GM23338 (cell line): ENCODE measurements at regions not wholly inside any gene's neighbourhood (a gene's known extent, or its start where the extent isn't known, plus 50 kb on each side); places are given as distances from the start of the nearest gene placed in this dataset.

Experiments
- ATAC-seq: fragments of 200-7000 bp; cut with Tn5 transposase; 3 replicates; pipeline ENCODE4 v1.9.1; 2020
- DNase-seq: peaks from one replicate; pipeline ENCODE4 v3.0.0-alpha.2; 2015; ENCODE audit warnings: low spot score
- H2AFZ ChIP-seq: fragments of 200-600 bp; sonication (generic); 2 replicates; pipeline ENCODE4 v1.8.0; 2016; ENCODE audit warnings: antibody characterized with exemption, mild to moderate bottlenecking, moderate library complexity
- H3F3A ChIP-seq: fragments of 200-600 bp; sonication (generic); replicated peaks from 2 replicates; pipeline ENCODE4 v1.8.0; 2017; ENCODE audit warnings: antibody characterized with exemption, mixed run types, low read depth
- H3K27ac ChIP-seq: fragments of 200-600 bp; sonication (generic); 2 replicates; pipeline ENCODE4 v1.6.1; 2016; ENCODE audit warnings: low read depth
- H3K27me3 ChIP-seq: fragments of 200-600 bp; sonication (generic); 2 replicates; pipeline ENCODE4 v1.8.0; 2016; ENCODE audit warnings: mild to moderate bottlenecking, mixed run types, moderate library complexity; ENCODE audit not compliant: insufficient read depth
- H3K36me3 ChIP-seq: fragments of 200-600 bp; sonication (generic); 2 replicates; pipeline ENCODE4 v1.8.0; 2016; ENCODE audit warnings: mild to moderate bottlenecking; ENCODE audit not compliant: insufficient read depth
- H3K4me1 ChIP-seq: fragments of 200-600 bp; sonication (generic); 2 replicates; pipeline ENCODE4 v1.8.0; 2016; ENCODE audit warnings: mild to moderate bottlenecking, moderate library complexity; ENCODE audit not compliant: insufficient read depth
- H3K4me2 ChIP-seq: fragments of 200-600 bp; sonication (generic); 2 replicates; pipeline ENCODE4 v1.7.1; 2017; ENCODE audit warnings: mixed run types
- H3K4me3 ChIP-seq: fragments of 200-600 bp; sonication (generic); 2 replicates; pipeline ENCODE4 v1.6.1; 2016; ENCODE audit warnings: mixed run types
- H3K79me2 ChIP-seq: fragments of 200-600 bp; sonication (generic); replicated peaks from 2 replicates; pipeline ENCODE4 v1.8.0; 2017; ENCODE audit warnings: mild to moderate bottlenecking; ENCODE audit not compliant: insufficient read depth
- H3K9me2 ChIP-seq: fragments of 200-600 bp; sonication (generic); 2 replicates; pipeline ENCODE4 v1.8.0; 2017; ENCODE audit not compliant: insufficient read depth
- H4K20me1 ChIP-seq: fragments of 200-600 bp; sonication (generic); replicated peaks from 2 replicates; pipeline ENCODE4 v1.8.0; 2017; ENCODE audit warnings: mild to moderate bottlenecking; ENCODE audit not compliant: insufficient read depth
- H3K27ac Mint-ChIP-seq: 2 replicates; pipeline ENCODE4 v1.8.0; 2020; ENCODE audit warnings: inconsistent platforms, mild to moderate bottlenecking, moderate library complexity, mixed read lengths
- H3K27me3 Mint-ChIP-seq: 3 replicates; pipeline ENCODE4 v1.8.0; 2022; ENCODE audit warnings: low read depth, mild to moderate bottlenecking, moderate library complexity, mixed read lengths, inconsistent platforms; ENCODE audit not compliant: insufficient read depth, poor library complexity
- H3K36me3 Mint-ChIP-seq: 3 replicates; pipeline ENCODE4 v1.8.0; 2021; ENCODE audit warnings: low read depth, mild to moderate bottlenecking, inconsistent platforms, moderate library complexity, mixed read lengths
- H3K4me1 Mint-ChIP-seq: 3 replicates; pipeline ENCODE4 v1.8.0; 2020; ENCODE audit warnings: mild to moderate bottlenecking, inconsistent platforms, mixed read lengths
- H3K4me3 Mint-ChIP-seq: 3 replicates; pipeline ENCODE4 v1.8.0; 2021; ENCODE audit warnings: moderate library complexity, mild to moderate bottlenecking, inconsistent platforms, mixed read lengths
- H3K9me3 Mint-ChIP-seq: 3 replicates; pipeline ENCODE4 v1.8.0; 2020; ENCODE audit warnings: moderate library complexity, mild to moderate bottlenecking, inconsistent platforms, mixed read lengths
- CREB1 ChIP-seq: fragments of 250-450 bp; sonication (Bioruptor Pico); IDR thresholded peaks from 2 replicates; pipeline ENCODE4 v1.5.0; 2020; ENCODE audit warnings: low read depth, mild to moderate bottlenecking, moderate library complexity
- CTCF ChIP-seq, 2 experiments: fragments of 200-600 bp in 1 of 2; sonication (generic) in 1 of 2; conservative IDR thresholded peaks; 2 replicates each; pipeline versions ENCODE4 v1.5.1 to v1.6.1; 2016 to 2017; ENCODE audit warnings: antibody characterized with exemption in 2 of 2, low read depth in 2 of 2, mild to moderate bottlenecking in 2 of 2, moderate library complexity in 1 of 2
- EZH2 ChIP-seq: fragments of 200-600 bp; sonication (generic); IDR thresholded peaks from one replicate; pipeline ENCODE4 v1.8.0; 2017; ENCODE audit warnings: antibody characterized with exemption, mild to moderate bottlenecking, low read depth; ENCODE audit not compliant: unreplicated experiment
- EZH2phosphoT487 ChIP-seq: fragments of 200-600 bp; sonication (generic); IDR thresholded peaks from one replicate; pipeline ENCODE4 v1.8.1; 2018; ENCODE audit warnings: antibody characterized with exemption; ENCODE audit not compliant: unreplicated experiment
- JUNB ChIP-seq: IDR thresholded peaks from one replicate; pipeline ENCODE4 v1.6.1; 2016; ENCODE audit warnings: antibody characterized with exemption; ENCODE audit not compliant: unreplicated experiment
- NANOG ChIP-seq: IDR thresholded peaks from 2 replicates; pipeline ENCODE4 v1.6.1; 2016; ENCODE audit warnings: antibody characterized with exemption, borderline replicate concordance
- POLR2AphosphoS5 ChIP-seq: IDR thresholded peaks from 2 replicates; pipeline ENCODE4 v1.6.1; 2016; ENCODE audit warnings: antibody characterized with exemption, low read depth
- STAT1 ChIP-seq: IDR thresholded peaks from one replicate; pipeline ENCODE4 v1.6.1; 2016; ENCODE audit warnings: antibody characterized with exemption; ENCODE audit not compliant: unreplicated experiment
- ZNF114 ChIP-seq: fragments of 250-450 bp; sonication (Bioruptor Pico); IDR thresholded peaks from 2 replicates; pipeline ENCODE4 v1.5.0; 2020; ENCODE audit warnings: mild to moderate bottlenecking, moderate library complexity
- ZNF331 ChIP-seq: fragments of 250-450 bp; sonication (Bioruptor Pico); IDR thresholded peaks from 2 replicates; pipeline ENCODE4 v1.5.0; 2020; ENCODE audit warnings: low read depth, mild to moderate bottlenecking, moderate library complexity
- TF ChIP-seq, protein P1 (sequence below): IDR thresholded peaks from 2 replicates; pipeline ENCODE4 v1.6.1; 2016; ENCODE audit warnings: antibody characterized with exemption

DNA sequence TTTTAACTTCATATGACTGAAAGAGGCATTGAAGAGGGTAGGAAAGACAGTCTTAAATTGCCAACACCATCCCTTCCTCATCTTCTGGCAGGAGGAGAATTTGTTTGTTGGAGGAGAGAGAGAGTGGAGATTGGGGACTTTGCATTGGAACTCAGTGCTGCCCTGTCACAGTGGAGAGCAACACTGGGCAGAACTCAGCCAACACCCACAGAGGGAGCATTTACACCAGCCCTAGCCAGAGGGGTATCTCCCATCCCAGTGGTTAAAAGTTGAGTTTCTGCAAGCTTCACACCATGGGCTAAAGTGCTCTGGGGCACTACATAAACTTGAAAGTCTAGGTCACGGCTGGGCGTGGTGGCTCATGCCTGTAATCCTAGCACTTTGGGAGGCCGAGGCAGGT, 174.1 kb downstream of the ANKRD30B start:
- peaks cover 3% of the 10 kb centered on the region for H3K27me3 Mint-ChIP-seq
- H3K27ac Mint-ChIP-seq: no peak overlapping the region
- Histone ChIP-seq H3K27ac (no peak overlapping the region), H3K4me2 (no peak overlapping the region), H3K4me3 (no peak overlapping the region), H3F3A (no peaks in the 10 kb centered on the region), H3K27me3 (no peaks in the 10 kb centered on the region), H3K36me3 (no peaks in the 10 kb centered on the region; the same call in none of the 2 replicates), H2AFZ (no peak overlapping the region), H4K20me1 (no peaks in the 10 kb centered on the region), H3K9me2 (no peaks in the 10 kb centered on the region), H3K4me1 (no peaks in the 10 kb centered on the region), H3K79me2 (no peaks in the 10 kb centered on the region)
- H3K4me1 Mint-ChIP-seq: peaks cover 2% of the 10 kb centered on the region; the same call in 1 of the 3 replicates
- no peak for TF ChIP-seq POLR2AphosphoS5
- no peak for TF ChIP-seq EZH2phosphoT487
- TF ChIP-seq EZH2: no peak
- TF ChIP-seq STAT1: no peak
- no peak for TF ChIP-seq ZNF331 (CRISPR knock-in tag)
- no peak for TF ChIP-seq CREB1
- TF ChIP-seq, protein P1, sequence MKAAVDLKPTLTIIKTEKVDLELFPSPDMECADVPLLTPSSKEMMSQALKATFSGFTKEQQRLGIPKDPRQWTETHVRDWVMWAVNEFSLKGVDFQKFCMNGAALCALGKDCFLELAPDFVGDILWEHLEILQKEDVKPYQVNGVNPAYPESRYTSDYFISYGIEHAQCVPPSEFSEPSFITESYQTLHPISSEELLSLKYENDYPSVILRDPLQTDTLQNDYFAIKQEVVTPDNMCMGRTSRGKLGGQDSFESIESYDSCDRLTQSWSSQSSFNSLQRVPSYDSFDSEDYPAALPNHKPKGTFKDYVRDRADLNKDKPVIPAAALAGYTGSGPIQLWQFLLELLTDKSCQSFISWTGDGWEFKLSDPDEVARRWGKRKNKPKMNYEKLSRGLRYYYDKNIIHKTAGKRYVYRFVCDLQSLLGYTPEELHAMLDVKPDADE: no peak
- no peak for TF ChIP-seq ZNF114
- H3K9me3 Mint-ChIP-seq: peaks cover 92% of the 10 kb centered on the region
- DNase-seq: no peak
- peak; percentile 65 for ATAC-seq
- H3K4me3 Mint-ChIP-seq: no peak overlapping the region
- H3K36me3 Mint-ChIP-seq: peaks cover 20% of the 10 kb centered on the region

DNA sequence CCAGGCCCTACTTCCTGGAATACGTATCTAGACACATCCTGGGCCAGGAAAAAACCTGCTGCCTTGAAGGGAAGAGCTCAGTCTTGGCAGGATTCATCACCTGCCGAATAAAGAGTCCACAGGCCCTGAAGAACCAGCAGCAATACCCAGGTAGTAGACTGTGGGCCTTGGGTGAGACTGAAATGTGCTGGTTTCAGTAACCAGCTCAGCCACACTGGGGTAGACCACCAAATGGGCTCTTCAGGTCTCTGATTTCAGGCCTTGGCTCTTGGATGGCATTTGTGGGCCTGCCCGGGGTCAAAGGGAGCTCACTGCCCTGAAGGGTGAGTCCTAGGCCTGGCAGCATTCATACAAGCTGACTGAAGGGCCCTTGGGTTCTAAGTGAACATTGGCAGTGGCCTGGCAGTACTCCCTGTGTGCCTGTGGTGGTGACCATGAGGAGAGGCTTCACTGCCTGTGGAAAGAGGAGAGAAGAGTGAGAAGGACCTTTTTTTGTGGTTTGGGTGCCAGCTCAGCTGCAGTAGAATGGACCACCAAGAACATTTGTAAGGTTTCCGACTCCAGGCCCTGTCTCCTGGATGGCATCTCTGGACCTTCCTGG, 175.1 kb downstream of the ANKRD30B start:
- ATAC-seq (no peak), DNase-seq (no peak)
- no peak overlapping the region for H3K4me2 ChIP-seq
- no peaks in the 10 kb centered on the region for H3F3A ChIP-seq
- H4K20me1 ChIP-seq: no peaks in the 10 kb centered on the region
- no peak overlapping the region for H3K4me3 ChIP-seq
- Mint-ChIP-seq H3K27ac (no peak overlapping the region), H3K9me3 (peaks cover 92% of the 10 kb centered on the region), H3K4me3 (no peak overlapping the region), H3K27me3 (peaks cover 3% of the 10 kb centered on the region), H3K4me1 (peaks cover 2% of the 10 kb centered on the region; the same call in 1 of the 3 replicates), H3K36me3 (peaks cover 20% of the 10 kb centered on the region)
- H3K36me3 ChIP-seq: no peaks in the 10 kb centered on the region; the same call in none of the 2 replicates
- H3K4me1 ChIP-seq: no peaks in the 10 kb centered on the region
- H3K9me2 ChIP-seq: no peaks in the 10 kb centered on the region
- H2AFZ ChIP-seq: no peak overlapping the region
- H3K79me2 ChIP-seq: no peaks in the 10 kb centered on the region
- no peaks in the 10 kb centered on the region for H3K27me3 ChIP-seq
- H3K27ac ChIP-seq: no peak overlapping the region
- no peak for TF ChIP-seq POLR2AphosphoS5
- no peak for TF ChIP-seq STAT1
- TF ChIP-seq, protein P1: no peak
- no peak for TF ChIP-seq ZNF331 (CRISPR knock-in tag)
- no peak for TF ChIP-seq CTCF (conservative IDR thresholded peaks at IDR 0.05; ENCODE audit: low read depth in 2 of 2)
- no peak for TF ChIP-seq CREB1
- no peak for TF ChIP-seq ZNF114
- no peak for TF ChIP-seq JUNB
- TF ChIP-seq NANOG: no peak
